GM18867 (cell line): ENCODE measurements at regions not wholly inside any gene's neighbourhood (a gene's known extent, or its start where the extent isn't known, plus 50 kb on each side); places are given as distances from the start of the nearest gene placed in this dataset.

Experiments
- ATAC-seq: cut with Tn5 transposase; IDR thresholded peaks from one replicate; pipeline ENCODE4 v1.9.1; 2021; ENCODE audit warnings: mild to moderate bottlenecking, moderate library complexity; ENCODE audit not compliant: unreplicated experiment

DNA sequence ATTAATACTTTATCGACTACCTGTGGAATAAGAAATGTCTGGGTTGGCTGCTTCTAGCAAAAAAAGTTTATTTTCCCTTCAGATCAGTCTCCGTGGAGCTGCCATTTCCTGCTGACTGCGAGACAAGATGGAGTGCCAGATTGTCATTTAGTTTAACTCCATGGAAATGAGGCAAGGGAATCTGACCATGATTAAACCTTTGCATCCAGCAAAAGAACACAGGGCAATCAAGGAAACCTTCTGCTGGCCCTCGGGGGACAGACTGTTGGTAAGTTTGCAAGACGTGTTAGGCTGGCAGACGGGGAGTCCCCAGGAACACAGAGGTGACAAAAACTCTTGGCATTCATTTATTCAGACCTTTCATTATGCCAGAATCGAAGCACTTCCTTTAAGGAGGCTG, 52.2 kb upstream of the SPACA1 start:
- ATAC-seq, result no peak

DNA sequence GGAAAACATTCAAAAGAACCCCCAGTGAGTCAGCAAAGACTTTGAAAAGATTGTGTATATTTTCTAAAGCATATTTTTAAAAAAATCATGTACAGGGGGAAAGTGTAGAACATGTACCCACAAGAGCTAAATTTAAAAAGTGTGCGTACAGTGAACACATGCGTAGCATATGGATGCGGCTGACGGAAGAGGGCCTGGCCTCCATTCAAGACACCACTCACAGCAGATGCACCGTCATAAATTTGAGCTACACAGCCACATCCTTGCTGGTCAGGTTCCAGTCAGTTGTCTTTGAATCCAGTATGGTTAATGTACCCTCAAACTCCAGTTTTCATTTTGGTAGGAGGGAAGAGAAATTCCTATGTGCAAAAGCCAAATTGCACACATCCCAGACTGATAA, 54.3 kb upstream of the SPACA1 start:
- no peak for ATAC-seq

DNA sequence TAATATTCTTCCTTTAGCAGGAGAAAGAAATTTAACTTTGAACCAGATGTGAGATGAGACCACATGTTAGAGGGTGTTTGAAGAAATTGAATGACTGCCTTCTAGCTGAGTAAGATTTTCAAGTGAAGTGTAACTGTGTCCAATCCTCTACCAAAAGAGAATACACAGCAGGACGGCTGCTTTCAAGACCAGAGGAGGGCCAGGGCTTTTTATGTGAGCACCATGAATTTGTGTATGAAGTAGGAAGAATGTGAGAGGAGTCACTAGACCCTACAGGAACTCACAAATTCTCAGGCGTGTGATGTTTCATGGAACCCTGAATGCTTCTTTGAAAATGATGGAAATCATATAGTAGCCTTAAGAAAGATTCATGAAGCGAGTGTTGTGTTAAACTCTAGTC, 56.8 kb upstream of the SPACA1 start:
- ATAC-seq, result no peak

DNA sequence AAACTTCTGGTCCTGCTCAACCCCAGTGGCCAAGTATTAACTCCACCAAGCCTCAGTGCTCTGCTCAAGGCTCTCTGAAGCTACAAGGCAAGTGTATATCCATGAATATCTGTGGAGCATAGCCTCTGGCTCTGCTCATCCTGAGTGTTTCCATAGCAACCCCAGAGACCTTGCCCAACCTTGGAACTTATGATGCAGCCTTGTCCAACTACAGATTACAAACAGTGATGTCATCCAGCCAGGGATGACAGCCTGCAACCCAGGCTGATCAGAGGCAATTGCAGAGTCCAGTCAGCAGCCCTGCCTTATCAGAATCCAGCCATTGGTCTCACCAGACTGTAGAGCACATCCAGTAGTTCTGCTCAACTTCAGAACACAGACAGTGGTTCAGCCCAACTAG, 65.5 kb upstream of the SPACA1 start:
- no peak for ATAC-seq

DNA sequence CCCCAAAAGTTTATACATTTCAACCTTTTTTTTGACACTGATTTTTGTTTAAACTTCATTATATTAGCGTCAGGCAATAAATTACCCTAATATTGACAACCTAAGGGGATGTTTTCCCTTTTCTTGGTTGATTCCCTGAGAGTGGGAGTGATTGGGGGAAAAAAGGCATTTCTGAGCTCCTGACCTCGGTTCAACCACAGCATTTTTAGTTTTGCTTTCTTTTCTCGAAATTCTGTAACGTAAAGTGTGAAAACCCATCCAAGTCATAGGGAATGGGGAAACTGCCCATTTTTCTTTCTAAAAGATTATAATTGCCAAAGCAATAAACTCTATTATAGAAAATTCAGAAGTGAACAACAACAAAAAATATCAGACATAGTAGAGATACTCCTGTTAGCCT, 67.9 kb upstream of the SPACA1 start:
- ATAC-seq, result no peak

DNA sequence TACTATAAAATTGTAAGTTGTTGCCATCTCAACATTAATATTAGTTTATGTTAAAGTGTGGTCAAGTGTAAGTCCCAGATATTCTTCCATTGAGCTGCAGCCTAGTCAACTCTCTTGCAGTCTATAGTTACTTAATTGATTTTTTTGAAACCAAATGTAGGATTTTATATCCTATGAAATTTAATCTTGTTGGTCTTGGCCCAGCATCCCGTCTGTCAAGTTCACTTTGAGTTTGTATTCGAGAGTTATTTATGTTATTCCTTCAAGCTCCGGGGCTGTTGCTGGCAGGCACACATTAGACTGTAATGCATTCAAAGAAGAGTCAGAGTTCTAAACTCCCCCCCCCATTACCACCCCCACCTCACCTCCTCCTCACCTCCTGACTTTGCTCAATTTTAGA, 71.0 kb upstream of the SPACA1 start:
- no peak for ATAC-seq

- no peak for ATAC-seq
Measured at GRCh38 chr6:87975561-87975960, 72.1 kb upstream of the SPACA1 start.

DNA sequence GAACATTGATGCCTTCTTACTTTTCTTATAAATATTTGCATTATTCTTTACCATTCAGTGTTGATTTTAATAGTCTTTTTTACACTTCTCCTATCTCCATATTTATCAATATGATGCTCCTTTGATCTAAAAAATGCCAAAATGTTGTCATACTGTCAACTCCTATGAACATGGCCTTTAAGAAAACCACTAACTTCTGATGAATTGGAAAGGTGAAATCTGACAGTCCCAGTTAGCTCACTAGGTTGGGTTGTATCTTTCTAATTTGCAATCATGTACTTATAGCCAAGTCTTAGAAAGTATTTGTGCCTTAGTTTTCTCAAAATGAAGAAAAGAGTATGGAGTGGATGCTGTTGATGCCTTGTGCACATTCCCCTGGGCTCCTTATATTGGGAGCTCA, 75.4 kb upstream of the SPACA1 start:
- ATAC-seq, result no peak

- ATAC-seq, result no peak
Measured at GRCh38 chr6:87971605-87972262, 75.9 kb upstream of the SPACA1 start.

GRCh38 chr6:87968435-87969278, 79.0 kb upstream of the SPACA1 start:
- ATAC-seq, result peak; percentile 64

- no peak for ATAC-seq
Measured at GRCh38 chr6:87965806-87966205, 81.8 kb upstream of the SPACA1 start.

- no peak for ATAC-seq
Measured at GRCh38 chr6:87959083-87959482, 88.6 kb upstream of the SPACA1 start.

- no peak for ATAC-seq
Measured at GRCh38 chr6:87951751-87952150, 95.9 kb upstream of the SPACA1 start.

DNA sequence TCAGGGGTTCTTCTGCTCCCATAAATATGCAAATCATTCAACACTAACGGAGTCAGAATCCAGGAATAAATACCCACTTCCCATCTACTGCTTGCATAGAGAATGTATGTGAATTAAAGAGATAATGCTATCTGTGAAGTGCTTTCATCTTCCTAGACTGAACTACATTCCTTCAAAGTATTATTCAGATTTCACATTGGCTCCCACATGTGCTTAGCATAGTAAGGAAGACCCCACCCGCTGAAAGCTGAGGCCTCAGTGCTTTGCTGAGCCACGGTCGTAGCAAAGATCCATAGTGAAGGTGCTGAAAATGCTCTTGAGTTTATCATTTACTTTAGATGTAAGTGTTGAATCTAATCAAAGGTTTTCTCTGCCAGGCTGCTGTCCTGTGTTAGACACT, 97.0 kb upstream of the SPACA1 start:
- no peak for ATAC-seq

GRCh38 chr6:87949194-87949593, 98.4 kb upstream of the SPACA1 start:
- no peak for ATAC-seq

- ATAC-seq, result no peak
Measured at GRCh38 chr6:87946669-87947068, 101.0 kb upstream of the SPACA1 start.

- ATAC-seq, result no peak
Measured at GRCh38 chr6:87945966-87946365, 101.7 kb upstream of the SPACA1 start.

DNA sequence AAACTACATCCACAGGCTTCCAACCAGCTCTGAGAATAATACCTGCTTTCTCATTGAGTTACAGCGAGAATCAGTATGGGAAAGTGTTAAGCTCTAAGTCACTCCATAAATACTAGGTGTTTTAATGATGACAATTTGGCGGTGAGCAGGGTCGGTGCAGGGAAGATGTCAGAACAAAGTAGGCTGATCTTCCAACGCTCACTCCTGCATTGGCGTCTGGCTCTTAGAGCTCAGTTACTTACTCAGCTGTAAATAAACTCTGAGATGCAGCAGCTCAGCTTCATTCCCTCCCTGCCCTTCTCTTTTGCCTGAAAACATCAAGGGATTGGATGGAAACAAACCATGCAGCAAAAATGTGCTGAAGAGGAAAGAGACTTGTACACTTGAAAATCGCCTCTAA, 102.5 kb upstream of the SPACA1 start:
- ATAC-seq, result no peak

DNA sequence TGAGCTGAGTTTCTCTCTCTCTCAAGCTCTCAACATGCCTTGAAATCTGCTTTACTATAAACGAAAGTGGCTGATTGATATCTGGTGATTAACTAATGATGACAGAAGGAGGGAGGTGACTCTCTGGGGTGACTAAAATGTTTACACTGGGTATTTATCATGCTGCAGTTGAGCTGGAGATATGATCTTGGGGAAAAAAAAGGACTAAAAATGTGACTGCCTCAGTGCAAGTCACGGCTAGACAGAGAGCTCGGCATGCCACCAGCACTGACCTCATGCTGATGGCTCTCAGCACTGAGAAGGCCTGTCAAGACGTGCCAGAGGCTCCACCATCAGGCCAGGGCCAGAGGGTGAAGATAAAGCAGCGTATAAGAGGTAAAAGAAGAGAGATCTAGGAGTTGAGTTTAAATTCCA, 103.1 kb upstream of the SPACA1 start:
- ATAC-seq, result no peak

GRCh38 chr6:87943191-87943590, 104.5 kb upstream of the SPACA1 start:
- ATAC-seq, result no peak

DNA sequence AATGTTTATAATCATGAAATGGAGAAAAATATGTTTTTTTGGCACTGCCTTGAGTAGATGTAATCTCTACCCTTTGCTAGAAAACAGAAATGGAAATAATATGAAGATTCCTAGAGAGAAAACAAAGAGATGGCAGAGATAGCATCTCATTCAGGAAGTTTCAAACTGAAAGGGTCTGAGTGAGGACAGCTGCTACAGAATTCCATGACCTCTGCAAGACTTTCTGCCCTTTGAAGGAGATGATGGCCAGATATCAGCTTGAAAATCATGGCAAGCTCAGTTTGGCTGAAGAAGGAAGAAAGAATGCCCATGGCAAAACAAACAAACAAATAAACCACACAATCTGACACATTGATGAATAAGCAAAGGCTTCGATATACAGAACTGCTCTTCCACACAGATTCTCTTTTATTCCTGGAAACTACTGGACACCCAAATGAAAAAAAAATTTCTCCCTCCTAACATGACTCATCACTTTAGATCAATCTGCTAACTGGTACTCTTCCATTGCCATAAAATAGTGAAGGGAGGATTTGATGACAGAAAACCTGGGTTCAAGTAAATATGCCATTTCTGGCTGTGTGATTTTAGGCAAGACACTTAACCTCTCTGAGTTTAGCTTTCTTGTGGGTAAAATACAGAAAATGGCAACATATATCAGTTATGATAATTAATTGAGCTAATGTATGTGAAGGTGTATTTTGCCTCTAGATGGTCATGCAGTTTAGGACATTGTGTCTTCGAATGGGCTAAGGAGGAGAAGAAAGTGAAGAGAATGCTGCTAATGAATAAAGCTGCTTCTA, 105.9 kb upstream of the SPACA1 start:
- ATAC-seq, result no peak

- no peak for ATAC-seq
Measured at GRCh38 chr6:87939776-87940175, 107.9 kb upstream of the SPACA1 start.
